GM23338 (cell line): ENCODE measurements at regions not wholly inside any gene's neighbourhood (a gene's known extent, or its start where the extent isn't known, plus 50 kb on each side); places are given as distances from the start of the nearest gene placed in this dataset.
"Not testable (repeated sequence)": the region's sequence is repeated elsewhere in the genome, so short reads cannot be mapped to it uniquely, and the experiment has no call there.

ENCODE experiments used
- ATAC-seq: fragments of 200-7000 bp; cut with Tn5 transposase; 3 replicates; pipeline ENCODE4 v1.9.1; 2020
- DNase-seq: peaks from one replicate; pipeline ENCODE4 v3.0.0-alpha.2; 2015; ENCODE audit warnings: low spot score
- H2AFZ ChIP-seq: fragments of 200-600 bp; sonication (generic); 2 replicates; pipeline ENCODE4 v1.8.0; 2016; ENCODE audit warnings: antibody characterized with exemption, mild to moderate bottlenecking, moderate library complexity
- H3F3A ChIP-seq: fragments of 200-600 bp; sonication (generic); replicated peaks from 2 replicates; pipeline ENCODE4 v1.8.0; 2017; ENCODE audit warnings: antibody characterized with exemption, mixed run types, low read depth
- H3K27ac ChIP-seq: fragments of 200-600 bp; sonication (generic); 2 replicates; pipeline ENCODE4 v1.6.1; 2016; ENCODE audit warnings: low read depth
- H3K27me3 ChIP-seq: fragments of 200-600 bp; sonication (generic); 2 replicates; pipeline ENCODE4 v1.8.0; 2016; ENCODE audit warnings: mild to moderate bottlenecking, mixed run types, moderate library complexity; ENCODE audit not compliant: insufficient read depth
- H3K36me3 ChIP-seq: fragments of 200-600 bp; sonication (generic); 2 replicates; pipeline ENCODE4 v1.8.0; 2016; ENCODE audit warnings: mild to moderate bottlenecking; ENCODE audit not compliant: insufficient read depth
- H3K4me1 ChIP-seq: fragments of 200-600 bp; sonication (generic); 2 replicates; pipeline ENCODE4 v1.8.0; 2016; ENCODE audit warnings: mild to moderate bottlenecking, moderate library complexity; ENCODE audit not compliant: insufficient read depth
- H3K4me2 ChIP-seq: fragments of 200-600 bp; sonication (generic); 2 replicates; pipeline ENCODE4 v1.7.1; 2017; ENCODE audit warnings: mixed run types
- H3K4me3 ChIP-seq: fragments of 200-600 bp; sonication (generic); 2 replicates; pipeline ENCODE4 v1.6.1; 2016; ENCODE audit warnings: mixed run types
- H3K79me2 ChIP-seq: fragments of 200-600 bp; sonication (generic); replicated peaks from 2 replicates; pipeline ENCODE4 v1.8.0; 2017; ENCODE audit warnings: mild to moderate bottlenecking; ENCODE audit not compliant: insufficient read depth
- H3K9me2 ChIP-seq: fragments of 200-600 bp; sonication (generic); 2 replicates; pipeline ENCODE4 v1.8.0; 2017; ENCODE audit not compliant: insufficient read depth
- H4K20me1 ChIP-seq: fragments of 200-600 bp; sonication (generic); replicated peaks from 2 replicates; pipeline ENCODE4 v1.8.0; 2017; ENCODE audit warnings: mild to moderate bottlenecking; ENCODE audit not compliant: insufficient read depth
- H3K27ac Mint-ChIP-seq: 2 replicates; pipeline ENCODE4 v1.8.0; 2020; ENCODE audit warnings: inconsistent platforms, mild to moderate bottlenecking, moderate library complexity, mixed read lengths
- H3K27me3 Mint-ChIP-seq: 3 replicates; pipeline ENCODE4 v1.8.0; 2022; ENCODE audit warnings: low read depth, mild to moderate bottlenecking, moderate library complexity, mixed read lengths, inconsistent platforms; ENCODE audit not compliant: insufficient read depth, poor library complexity
- H3K36me3 Mint-ChIP-seq: 3 replicates; pipeline ENCODE4 v1.8.0; 2021; ENCODE audit warnings: low read depth, mild to moderate bottlenecking, inconsistent platforms, moderate library complexity, mixed read lengths
- H3K4me1 Mint-ChIP-seq: 3 replicates; pipeline ENCODE4 v1.8.0; 2020; ENCODE audit warnings: mild to moderate bottlenecking, inconsistent platforms, mixed read lengths
- H3K4me3 Mint-ChIP-seq: 3 replicates; pipeline ENCODE4 v1.8.0; 2021; ENCODE audit warnings: moderate library complexity, mild to moderate bottlenecking, inconsistent platforms, mixed read lengths
- H3K9me3 Mint-ChIP-seq: 3 replicates; pipeline ENCODE4 v1.8.0; 2020; ENCODE audit warnings: moderate library complexity, mild to moderate bottlenecking, inconsistent platforms, mixed read lengths
- CREB1 ChIP-seq: fragments of 250-450 bp; sonication (Bioruptor Pico); IDR thresholded peaks from 2 replicates; pipeline ENCODE4 v1.5.0; 2020; ENCODE audit warnings: low read depth, mild to moderate bottlenecking, moderate library complexity
- CTCF ChIP-seq, 2 experiments: fragments of 200-600 bp in 1 of 2; sonication (generic) in 1 of 2; conservative IDR thresholded peaks; 2 replicates each; pipeline versions ENCODE4 v1.5.1 to v1.6.1; 2016 to 2017; ENCODE audit warnings: antibody characterized with exemption in 2 of 2, low read depth in 2 of 2, mild to moderate bottlenecking in 2 of 2, moderate library complexity in 1 of 2
- ETS1 ChIP-seq: IDR thresholded peaks from 2 replicates; pipeline ENCODE4 v1.6.1; 2016; ENCODE audit warnings: antibody characterized with exemption
- EZH2phosphoT487 ChIP-seq: fragments of 200-600 bp; sonication (generic); IDR thresholded peaks from one replicate; pipeline ENCODE4 v1.8.1; 2018; ENCODE audit warnings: antibody characterized with exemption; ENCODE audit not compliant: unreplicated experiment
- JUNB ChIP-seq: IDR thresholded peaks from one replicate; pipeline ENCODE4 v1.6.1; 2016; ENCODE audit warnings: antibody characterized with exemption; ENCODE audit not compliant: unreplicated experiment
- NANOG ChIP-seq: IDR thresholded peaks from 2 replicates; pipeline ENCODE4 v1.6.1; 2016; ENCODE audit warnings: antibody characterized with exemption, borderline replicate concordance
- STAT1 ChIP-seq: IDR thresholded peaks from one replicate; pipeline ENCODE4 v1.6.1; 2016; ENCODE audit warnings: antibody characterized with exemption; ENCODE audit not compliant: unreplicated experiment
- ZNF114 ChIP-seq: fragments of 250-450 bp; sonication (Bioruptor Pico); IDR thresholded peaks from 2 replicates; pipeline ENCODE4 v1.5.0; 2020; ENCODE audit warnings: mild to moderate bottlenecking, moderate library complexity
- ZNF331 ChIP-seq: fragments of 250-450 bp; sonication (Bioruptor Pico); IDR thresholded peaks from 2 replicates; pipeline ENCODE4 v1.5.0; 2020; ENCODE audit warnings: low read depth, mild to moderate bottlenecking, moderate library complexity

- peaks cover 16% of the 10 kb centered on the region for H3K4me1 ChIP-seq
- H3F3A ChIP-seq, H3K4me2 ChIP-seq, H3K27ac Mint-ChIP-seq, DNase-seq, H2AFZ ChIP-seq, H3K36me3 Mint-ChIP-seq, H3K9me2 ChIP-seq, H3K36me3 ChIP-seq, H4K20me1 ChIP-seq, H3K27me3 ChIP-seq, H3K4me3 Mint-ChIP-seq, H3K9me3 Mint-ChIP-seq, H3K27me3 Mint-ChIP-seq, ATAC-seq, H3K4me3 ChIP-seq, H3K27ac ChIP-seq, H3K79me2 ChIP-seq: not testable (repeated sequence)
- peaks cover 25% of the 10 kb centered on the region for H3K4me1 Mint-ChIP-seq
Observed at GRCh38 chr16:16935909-16936308, 534.9 kb downstream of the XYLT1 start.

- Mint-ChIP-seq H3K4me3 (no peak overlapping the region), H3K27ac (no peak overlapping the region), H3K4me1 (peaks cover 40% of the 10 kb centered on the region), H3K9me3 (no peaks in the 10 kb centered on the region), H3K27me3 (peaks cover 2% of the 10 kb centered on the region), H3K36me3 (no peaks in the 10 kb centered on the region)
- Histone ChIP-seq H3K27me3 (no peaks in the 10 kb centered on the region), H3K4me2 (no peak overlapping the region), H4K20me1 (no peaks in the 10 kb centered on the region), H3K9me2 (no peaks in the 10 kb centered on the region), H2AFZ (peak overlapping the region; percentile 35; the same call in 1 of the 2 replicates), H3K36me3 (no peaks in the 10 kb centered on the region), H3K4me3 (no peak overlapping the region), H3K79me2 (no peaks in the 10 kb centered on the region), H3K4me1 (peaks cover 25% of the 10 kb centered on the region), H3F3A (no peaks in the 10 kb centered on the region), H3K27ac (no peak overlapping the region)
- TF ChIP-seq JUNB (no peak), NANOG (no peak)
- ATAC-seq (no peak), DNase-seq (no peak)
Observed at GRCh38 chr16:16937576-16937975, 533.2 kb downstream of the XYLT1 start.

- Histone ChIP-seq H3K4me3 (no peak overlapping the region), H2AFZ (peak overlapping the region; percentile 35; the same call in 1 of the 2 replicates), H3K4me1 (peaks cover 27% of the 10 kb centered on the region), H3K79me2 (no peaks in the 10 kb centered on the region), H3K27me3 (no peaks in the 10 kb centered on the region), H3K9me2 (no peaks in the 10 kb centered on the region), H3K27ac (no peak overlapping the region), H4K20me1 (no peaks in the 10 kb centered on the region), H3F3A (no peaks in the 10 kb centered on the region), H3K36me3 (no peaks in the 10 kb centered on the region), H3K4me2 (no peak overlapping the region)
- Mint-ChIP-seq H3K27me3 (peaks cover 2% of the 10 kb centered on the region), H3K4me1 (peaks cover 40% of the 10 kb centered on the region), H3K9me3 (no peaks in the 10 kb centered on the region), H3K4me3 (no peak overlapping the region), H3K36me3 (no peaks in the 10 kb centered on the region), H3K27ac (no peak overlapping the region)
- no peak for DNase-seq
- ATAC-seq, result no peak
- TF ChIP-seq STAT1 (no peak), CTCF (conservative IDR thresholded peaks at IDR 0.05; ENCODE audit: low read depth in 2 of 2) (no peak), EZH2phosphoT487 (no peak), ZNF114 (no peak), NANOG (no peak), CREB1 (CRISPR knock-in tag) (no peak), ZNF331 (no peak), ETS1 (no peak)
Observed at GRCh38 chr16:16938009-16938408, 532.8 kb downstream of the XYLT1 start.
